KMS-11 (cell line): ENCODE measurements at regions not wholly inside any gene's neighbourhood (a gene's known extent, or its start where the extent isn't known, plus 50 kb on each side); places are given as distances from the start of the nearest gene placed in this dataset.

Experiments used
- H2AFZ ChIP-seq: fragments of 200-600 bp; sonication (generic); 2 replicates; pipeline ENCODE4 v1.6.1; 2016; ENCODE audit warnings: antibody characterized with exemption, mixed run types, low read depth
- H3K27ac ChIP-seq: fragments of 200-600 bp; sonication (generic); 2 replicates; pipeline ENCODE4 v1.6.1; 2016; ENCODE audit warnings: mild to moderate bottlenecking, mixed run types
- H3K27me3 ChIP-seq: fragments of 200-600 bp; sonication (generic); 2 replicates; pipeline ENCODE4 v1.6.1; 2017; ENCODE audit warnings: mild to moderate bottlenecking, low read depth, mixed run types, moderate library complexity; ENCODE audit not compliant: insufficient read depth
- H3K36me3 ChIP-seq: fragments of 200-600 bp; sonication (generic); 2 replicates; pipeline ENCODE4 v1.6.1; 2017; ENCODE audit warnings: mild to moderate bottlenecking, mixed run types; ENCODE audit not compliant: insufficient read depth
- H3K4me1 ChIP-seq: fragments of 200-600 bp; sonication (generic); 2 replicates; pipeline ENCODE4 v1.6.1; 2016; ENCODE audit warnings: mild to moderate bottlenecking, low read depth, mixed run types; ENCODE audit not compliant: poor library complexity, severe bottlenecking
- H3K4me2 ChIP-seq: fragments of 200-600 bp; sonication (generic); 2 replicates; pipeline ENCODE4 v1.7.0; 2016; ENCODE audit warnings: mild to moderate bottlenecking, mixed run types
- H3K4me3 ChIP-seq: fragments of 200-600 bp; sonication (generic); IDR thresholded peaks from 2 replicates; pipeline ENCODE4 v1.6.1; 2017; ENCODE audit warnings: low read depth, low read length, mixed read lengths; ENCODE audit not compliant: insufficient read depth
- H3K79me2 ChIP-seq: fragments of 200-600 bp; sonication (generic); 2 replicates; pipeline ENCODE4 v1.6.1; 2016; ENCODE audit warnings: low read depth, mixed run types; ENCODE audit not compliant: insufficient read depth
- H3K9ac ChIP-seq: fragments of 200-600 bp; sonication (generic); 2 replicates; pipeline ENCODE4 v1.6.1; 2016; ENCODE audit warnings: mild to moderate bottlenecking, mixed run types
- H4K20me1 ChIP-seq: fragments of 200-600 bp; sonication (generic); 2 replicates; pipeline ENCODE4 v1.6.1; 2016; ENCODE audit warnings: mild to moderate bottlenecking, mixed run types; ENCODE audit not compliant: insufficient read depth
- TF ChIP-seq, protein P1 (sequence below): fragments of 200-600 bp; sonication (generic); conservative IDR thresholded peaks from 2 replicates; pipeline ENCODE4 v1.6.1; 2017; ENCODE audit warnings: low read depth, mild to moderate bottlenecking, antibody characterized with exemption, low read length, moderate library complexity, mixed read lengths

DNA sequence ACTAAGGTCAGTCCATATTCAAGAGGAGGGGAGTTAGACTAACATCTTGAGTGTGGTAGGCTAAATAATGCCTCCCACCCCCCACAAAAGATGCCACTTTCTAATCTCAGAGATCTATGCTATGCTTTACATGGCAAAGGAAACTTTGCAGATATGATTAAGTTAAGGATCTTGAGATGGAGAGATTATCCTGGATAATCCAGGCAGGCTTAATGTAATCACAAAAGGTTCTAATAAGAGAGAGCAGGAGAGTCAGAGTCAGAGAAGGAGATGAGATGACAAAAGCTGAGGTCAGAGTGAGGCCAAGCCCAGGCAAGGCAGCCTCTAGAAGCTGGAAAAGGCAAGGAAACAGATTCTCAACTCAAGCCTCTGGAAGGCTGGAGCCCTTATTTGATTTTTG, 1011.6 kb downstream of the PCDH9 start:
- no peak overlapping the region for H3K27ac ChIP-seq
- no peaks in the 10 kb centered on the region for H3K36me3 ChIP-seq
- no peak overlapping the region for H3K9ac ChIP-seq
- H2AFZ ChIP-seq, result no peak overlapping the region
- H3K79me2 ChIP-seq, result no peaks in the 10 kb centered on the region
- TF ChIP-seq, protein P1, sequence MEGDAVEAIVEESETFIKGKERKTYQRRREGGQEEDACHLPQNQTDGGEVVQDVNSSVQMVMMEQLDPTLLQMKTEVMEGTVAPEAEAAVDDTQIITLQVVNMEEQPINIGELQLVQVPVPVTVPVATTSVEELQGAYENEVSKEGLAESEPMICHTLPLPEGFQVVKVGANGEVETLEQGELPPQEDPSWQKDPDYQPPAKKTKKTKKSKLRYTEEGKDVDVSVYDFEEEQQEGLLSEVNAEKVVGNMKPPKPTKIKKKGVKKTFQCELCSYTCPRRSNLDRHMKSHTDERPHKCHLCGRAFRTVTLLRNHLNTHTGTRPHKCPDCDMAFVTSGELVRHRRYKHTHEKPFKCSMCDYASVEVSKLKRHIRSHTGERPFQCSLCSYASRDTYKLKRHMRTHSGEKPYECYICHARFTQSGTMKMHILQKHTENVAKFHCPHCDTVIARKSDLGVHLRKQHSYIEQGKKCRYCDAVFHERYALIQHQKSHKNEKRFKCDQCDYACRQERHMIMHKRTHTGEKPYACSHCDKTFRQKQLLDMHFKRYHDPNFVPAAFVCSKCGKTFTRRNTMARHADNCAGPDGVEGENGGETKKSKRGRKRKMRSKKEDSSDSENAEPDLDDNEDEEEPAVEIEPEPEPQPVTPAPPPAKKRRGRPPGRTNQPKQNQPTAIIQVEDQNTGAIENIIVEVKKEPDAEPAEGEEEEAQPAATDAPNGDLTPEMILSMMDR, result no peak
- H3K4me3 ChIP-seq, result no peak overlapping the region
- no peak overlapping the region for H3K4me2 ChIP-seq
- no peaks in the 10 kb centered on the region for H4K20me1 ChIP-seq
- H3K27me3 ChIP-seq, result no peaks in the 10 kb centered on the region
- peaks cover 23% of the 10 kb centered on the region for H3K4me1 ChIP-seq

DNA sequence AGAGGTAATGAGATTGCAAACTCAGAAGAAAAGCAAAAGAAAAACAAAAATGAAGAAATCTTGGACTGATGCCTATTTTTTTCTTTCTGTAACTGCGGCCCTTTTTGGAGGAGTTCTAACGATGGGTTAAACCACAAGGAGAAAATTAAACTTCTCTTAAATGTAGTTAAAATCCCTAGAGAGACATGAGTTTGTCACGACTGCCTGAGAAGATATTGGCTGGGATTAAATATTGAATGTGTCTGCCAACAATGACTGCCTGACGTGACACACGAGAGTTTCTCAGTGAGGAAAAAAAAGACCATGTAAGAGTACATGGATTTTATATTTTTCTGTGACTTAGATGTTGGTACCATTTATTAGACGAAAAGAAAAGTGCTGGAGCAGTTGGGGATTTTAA, 1013.4 kb downstream of the PCDH9 start:
- H3K27ac ChIP-seq, result no peak overlapping the region
- TF ChIP-seq, protein P1, result no peak

DNA sequence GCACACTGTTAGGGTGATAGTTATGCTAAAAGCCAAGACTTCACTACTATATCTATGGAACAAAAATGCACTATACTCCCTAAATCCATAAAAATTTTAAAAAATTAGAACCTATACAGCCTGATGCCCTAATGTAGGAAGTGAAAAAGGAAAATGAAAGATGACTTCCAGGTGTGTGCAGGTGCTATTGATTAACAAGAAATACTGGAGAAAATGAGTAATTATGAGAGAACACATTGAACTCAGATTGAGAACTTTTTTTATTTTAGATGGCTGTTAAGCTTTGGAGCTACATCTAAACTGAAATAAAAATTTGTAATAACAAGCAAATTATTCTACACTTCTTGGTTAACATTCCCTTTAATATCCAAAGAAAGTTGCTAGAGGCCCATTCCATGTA, 1015.7 kb downstream of the PCDH9 start:
- Histone ChIP-seq H3K79me2 (no peaks in the 10 kb centered on the region), H3K4me1 (peaks cover 10% of the 10 kb centered on the region), H3K36me3 (no peaks in the 10 kb centered on the region), H3K4me3 (no peak overlapping the region), H4K20me1 (no peaks in the 10 kb centered on the region), H3K27me3 (no peaks in the 10 kb centered on the region), H3K27ac (no peak overlapping the region), H3K4me2 (no peak overlapping the region), H3K9ac (no peak overlapping the region), H2AFZ (no peak overlapping the region)
- TF ChIP-seq, protein P1, result no peak

More for the DNA sequence above, 1013.4 kb downstream of the PCDH9 start:
- Histone ChIP-seq H4K20me1 (no peaks in the 10 kb centered on the region), H3K4me2 (no peak overlapping the region), H3K4me3 (no peak overlapping the region), H2AFZ (no peak overlapping the region), H3K36me3 (no peaks in the 10 kb centered on the region), H3K79me2 (no peaks in the 10 kb centered on the region), H3K4me1 (peaks cover 10% of the 10 kb centered on the region), H3K27me3 (no peaks in the 10 kb centered on the region), H3K9ac (no peak overlapping the region)

DNA sequence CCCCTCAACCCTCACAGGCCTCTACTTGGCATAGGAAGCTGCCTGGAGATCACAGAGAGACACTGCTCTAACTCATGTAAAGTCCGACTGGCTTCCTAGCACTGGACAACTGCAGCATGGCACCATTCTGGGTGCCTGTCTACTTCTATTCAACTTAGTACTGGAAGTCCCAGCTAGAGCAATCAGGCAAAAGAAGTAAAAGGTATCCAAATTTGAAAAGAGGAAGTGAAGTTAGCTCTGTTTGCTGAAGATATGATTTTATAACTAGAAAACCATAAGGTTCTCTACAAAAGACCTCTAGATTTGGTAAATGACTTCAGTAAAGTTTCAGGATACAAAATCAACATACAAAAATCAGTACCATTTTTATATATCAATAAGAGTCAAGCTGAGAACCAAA, 1017.6 kb downstream of the PCDH9 start:
- Histone ChIP-seq H3K9ac (no peak overlapping the region), H3K4me1 (peaks cover 5% of the 10 kb centered on the region), H3K27me3 (no peaks in the 10 kb centered on the region), H3K79me2 (no peaks in the 10 kb centered on the region), H3K27ac (no peak overlapping the region; the same call in 1 of the 2 replicates), H3K36me3 (no peaks in the 10 kb centered on the region), H3K4me2 (no peak overlapping the region), H3K4me3 (no peak overlapping the region), H4K20me1 (no peaks in the 10 kb centered on the region), H2AFZ (no peak overlapping the region)
- TF ChIP-seq, protein P1, result no peak
